ENCODE measurements at regions not wholly inside any gene's neighbourhood (a gene's known extent, or its start where the extent isn't known, plus 50 kb on each side); places are given as distances from the start of the nearest gene placed in this dataset.
A peak's percentile ranks its signal among the peaks of the same experiment; 100 is the strongest.

- no peaks in the 10 kb centered on the region for H3K9me3 ChIP-seq (ENCODE audit: control insufficient read depth, insufficient read depth, low read depth, low read length)
- no peaks in the 10 kb centered on the region for H3K36me3 ChIP-seq (ENCODE audit: control insufficient read depth in 2 of 2, insufficient read depth in 1 of 2, low read length in 2 of 2)
- CTCF ChIA-PET: interaction anchor here (0.7 to 2.0 kb wide), 4 partner anchors 51 to 555 kb away, joined by 3 to 8 read pairs (median 4); no protein-coding TSS in a partner anchor
- POLR2A ChIA-PET: interaction anchor here (1.0 kb wide), 1 partner anchor 276 kb away, joined by 3 read pairs; no protein-coding TSS in a partner anchor
- TF ChIP-seq ZNF610 (tag by site-specific recombination; IDR thresholded peaks at IDR 0.05; ENCODE audit: borderline replicate concordance) (no peak), ZNF707 (tag by site-specific recombination; IDR thresholded peaks at IDR 0.05) (no peak), ZNF843 (tag by site-specific recombination; IDR thresholded peaks at IDR 0.05) (no peak), ZNF366 (tag by site-specific recombination; conservative IDR thresholded peaks at IDR 0.05) (no peak), ZNF266 (tag by site-specific recombination; IDR thresholded peaks at IDR 0.05; ENCODE audit: low read depth) (no peak), PBX3 (CRISPR knock-in tag; IDR thresholded peaks at IDR 0.05) (no peak), SP7 (tag by site-specific recombination; IDR thresholded peaks at IDR 0.05) (no peak), ZNF341 (tag by site-specific recombination; IDR thresholded peaks at IDR 0.05; ENCODE audit: low read depth) (no peak), SETDB1 (IDR thresholded peaks at IDR 0.05; ENCODE audit: insufficient read length, low read length) (no peak), ZNF350 (tag by site-specific recombination; IDR thresholded peaks at IDR 0.05) (no peak)
- peak overlapping the region; percentile 51; the same call in 1 of the 2 replicates for H3K27ac ChIP-seq (ENCODE audit: extremely low read depth, low read depth, low read length)
- H3K4me1 ChIP-seq (ENCODE audit: control insufficient read depth, insufficient read depth, low read length): peaks cover 31% of the 10 kb centered on the region
- H3K4me3 ChIP-seq (ENCODE audit: low read depth, low read length): no peak overlapping the region
These were observed 98.3 kb upstream of the MTHFD1L start for GRCh38 chr6:150767161-150767560.

GRCh38 chr6:150767571-150768018, 97.9 kb upstream of the MTHFD1L start:
- POLR2A ChIA-PET: interaction anchor here (1.0 kb wide), 1 partner anchor 277 kb away, joined by 3 read pairs; no protein-coding TSS in a partner anchor
- CTCF ChIA-PET: interaction anchor here (0.6 to 2.0 kb wide), 4 partner anchors 14 to 555 kb away, joined by 3 to 8 read pairs (median 4); no protein-coding TSS in a partner anchor
- Histone ChIP-seq H3K36me3 (ENCODE audit: control insufficient read depth in 2 of 2, insufficient read depth in 1 of 2, low read length in 2 of 2) (no peaks in the 10 kb centered on the region), H3K4me3 (ENCODE audit: low read depth, low read length) (no peak overlapping the region), H3K27ac (ENCODE audit: extremely low read depth, low read depth, low read length) (no peak overlapping the region; the same call in 1 of the 2 replicates), H3K4me1 (ENCODE audit: control insufficient read depth, insufficient read depth, low read length) (peaks cover 31% of the 10 kb centered on the region), H3K9me3 (ENCODE audit: control insufficient read depth, insufficient read depth, low read depth, low read length) (no peaks in the 10 kb centered on the region)
- no peak for TF ChIP-seq ZNF426 (tag by site-specific recombination; IDR thresholded peaks at IDR 0.05)
- peak; percentile 64 for TF ChIP-seq PRDM1 (tag by site-specific recombination; IDR thresholded peaks at IDR 0.05)

GRCh38 chr6:150770637-150771036, 94.9 kb upstream of the MTHFD1L start:
- Histone ChIP-seq H3K4me1 (ENCODE audit: control insufficient read depth, insufficient read depth, low read length) (peaks cover 18% of the 10 kb centered on the region), H3K4me3 (ENCODE audit: low read depth, low read length) (no peak overlapping the region), H3K36me3 (ENCODE audit: control insufficient read depth in 2 of 2, insufficient read depth in 1 of 2, low read length in 2 of 2) (peaks cover 0 to 3% of the 10 kb centered on the region in 2 experiments; a peak in 1 of 3 replicates), H3K27ac (ENCODE audit: extremely low read depth, low read depth, low read length) (no peak overlapping the region), H3K9me3 (ENCODE audit: control insufficient read depth, insufficient read depth, low read depth, low read length) (peaks cover 2% of the 10 kb centered on the region; the same call in 1 of the 2 replicates)
- ChIA-PET CTCF (interaction anchor here (1.5 kb wide), 1 partner anchor 84 kb away, joined by 4 read pairs; no protein-coding TSS in a partner anchor), POLR2A (no interaction called here)
- TF ChIP-seq MZF1 (tag by site-specific recombination; IDR thresholded peaks at IDR 0.05; ENCODE audit: borderline replicate concordance): no peak
- no peak for TF ChIP-seq ATF2 (tag by site-specific recombination; IDR thresholded peaks at IDR 0.05; ENCODE audit: low read depth)
- TF ChIP-seq ZNF530 (tag by site-specific recombination; IDR thresholded peaks at IDR 0.05; ENCODE audit: low read depth): no peak
- TF ChIP-seq ZNF501 (tag by site-specific recombination; IDR thresholded peaks at IDR 0.05): no peak
- TF ChIP-seq ZBTB49 (tag by site-specific recombination; IDR thresholded peaks at IDR 0.05; ENCODE audit: low read depth): no peak
- TF ChIP-seq ZNF416 (tag by site-specific recombination; IDR thresholded peaks at IDR 0.05): no peak
- TF ChIP-seq FEZF1 (tag by site-specific recombination; IDR thresholded peaks at IDR 0.05): no peak
- no peak for TF ChIP-seq ZNF555 (tag by site-specific recombination; conservative IDR thresholded peaks at IDR 0.05)
- no peak for TF ChIP-seq ZNF155 (tag by site-specific recombination; IDR thresholded peaks at IDR 0.05)
- TF ChIP-seq SCRT1 (tag by site-specific recombination; IDR thresholded peaks at IDR 0.05; ENCODE audit: borderline replicate concordance): no peak
- no peak for TF ChIP-seq ZNF514 (tag by site-specific recombination; IDR thresholded peaks at IDR 0.05)
- TF ChIP-seq REPIN1 (tag by site-specific recombination; IDR thresholded peaks at IDR 0.05; ENCODE audit: low read depth): no peak
